Endothelial cell of umbilical vein (primary cell): ENCODE measurements at regions not wholly inside any gene's neighbourhood (a gene's known extent, or its start where the extent isn't known, plus 50 kb on each side); places are given as distances from the start of the nearest gene placed in this dataset.

Experiments
- BruUV-seq: library from RNA; stranded (reverse); fragments of 400-500 nt; replicated peaks from 2 replicates; lab custom pipeline; 2021; lab: Mats Ljungman, UMichigan
- CTCF ChIA-PET: fragments of 300-600, 350-600 bp; sonication (Branson Sonifier 250); formaldehyde crosslinking; loops from one replicate; lab custom pipeline; 2021; ENCODE audit warnings: antibody characterized with exemption, inconsistent platforms; lab: Charles Lee
- POLR2A ChIA-PET: fragments of 300-600, 350-600 bp; sonication (Branson Sonifier 250); formaldehyde crosslinking; loops from one replicate; lab custom pipeline; 2021; ENCODE audit warnings: antibody characterized with exemption, inconsistent platforms; lab: Charles Lee
- DNase-seq: peaks from one replicate; pipeline ENCODE4 v3.0.0-alpha.2; 2011; ENCODE audit warnings: low read depth, low spot score
- FAIRE-seq: peaks from 2 replicates; lab custom pipeline; 2011; peaks lifted over from hg19 to GRCh38; lab: Jason Lieb, UNC
- H2AFZ ChIP-seq: 2 replicates; pipeline ENCODE4 v1.6.0; 2012; ENCODE audit warnings: low read depth, low read length, control low read depth, inconsistent platforms
- H3K27ac ChIP-seq: 2 replicates; pipeline ENCODE4 v1.5.1; 2011; ENCODE audit warnings: low read depth, mild to moderate bottlenecking, control low read depth, low read length, moderate library complexity; ENCODE audit not compliant: insufficient read depth
- H3K27me3 ChIP-seq, 2 experiments: 2 replicates each; pipeline versions ENCODE4 v1.6.0 to v1.6.1; 2011; ENCODE audit warnings: low read length in 2 of 2, mixed read lengths in 1 of 2; ENCODE audit not compliant: control insufficient read depth in 2 of 2, insufficient read depth in 2 of 2
- H3K36me3 ChIP-seq, 2 experiments: 2 replicates in 1 of 2; 3 replicates in 1 of 2; pipeline ENCODE4 v1.5.1; 2011; ENCODE audit warnings: low read length in 2 of 2, mild to moderate bottlenecking in 1 of 2, moderate library complexity in 1 of 2; ENCODE audit not compliant: control insufficient read depth in 2 of 2, insufficient read depth in 2 of 2; ENCODE audit errors: extremely low read depth in 1 of 2
- H3K4me1 ChIP-seq: 3 replicates; pipeline ENCODE4 v1.5.1; 2011; ENCODE audit warnings: mild to moderate bottlenecking, low read length; ENCODE audit not compliant: control insufficient read depth, insufficient read depth; ENCODE audit errors: extremely low read depth
- H3K4me2 ChIP-seq: 2 replicates; pipeline ENCODE4 v1.6.1; 2011; ENCODE audit warnings: low read length, control low read depth, mixed read lengths; ENCODE audit not compliant: insufficient read depth
- H3K4me3 ChIP-seq, 3 experiments: fragments of 200-600 bp in 1 of 3; sonication (generic), shearing (Covaris generic) in 1 of 3; replicated peaks in 1 of 3; 2 replicates each; pipeline ENCODE4 v1.5.1; 2011 to 2016; ENCODE audit warnings: control low read depth in 3 of 3, low read length in 3 of 3, mild to moderate bottlenecking in 2 of 3, inconsistent platforms in 1 of 3, low read depth in 1 of 3, moderate library complexity in 1 of 3; ENCODE audit not compliant: insufficient read depth in 1 of 3
- H3K79me2 ChIP-seq: 2 replicates; pipeline ENCODE4 v1.6.0; 2012; ENCODE audit warnings: low read length, inconsistent platforms; ENCODE audit not compliant: control insufficient read depth, insufficient read depth
- H3K9ac ChIP-seq: replicated peaks from 2 replicates; pipeline ENCODE3; 2011; ENCODE audit warnings: low read length, control low read depth; ENCODE audit not compliant: insufficient read depth; ENCODE audit errors: extremely low read depth
- H3K9me1 ChIP-seq: replicated peaks from 3 replicates; pipeline ENCODE4 v1.6.0; 2011; ENCODE audit warnings: mild to moderate bottlenecking, low read length; ENCODE audit not compliant: control insufficient read depth, insufficient read depth; ENCODE audit errors: extremely low read depth
- H3K9me3 ChIP-seq: replicated peaks from 2 replicates; pipeline ENCODE4 v1.5.1; 2012; ENCODE audit warnings: low read length, inconsistent platforms; ENCODE audit not compliant: control insufficient read depth, insufficient read depth
- H4K20me1 ChIP-seq: replicated peaks from 2 replicates; pipeline ENCODE3; 2011; ENCODE audit warnings: mild to moderate bottlenecking, low read length; ENCODE audit not compliant: control insufficient read depth, insufficient read depth; ENCODE audit errors: extremely low read depth
- EZH2 ChIP-seq: IDR thresholded peaks from 2 replicates; pipeline ENCODE4 v1.6.1; 2012; ENCODE audit warnings: borderline replicate concordance, low read depth, mild to moderate bottlenecking, moderate library complexity, low read length, inconsistent platforms; ENCODE audit not compliant: severe bottlenecking
- FOS ChIP-seq: IDR thresholded peaks from 2 replicates; pipeline ENCODE4 v1.6.1; 2011; ENCODE audit warnings: mild to moderate bottlenecking, low read length, moderate library complexity, borderline replicate concordance; ENCODE audit not compliant: insufficient read depth
- GATA2 ChIP-seq: IDR thresholded peaks from 2 replicates; pipeline ENCODE4 v1.7.0; 2011; ENCODE audit warnings: low read depth, mild to moderate bottlenecking, moderate library complexity, mixed read lengths, low read length; ENCODE audit not compliant: insufficient read length, insufficient read depth
- JUN ChIP-seq: IDR thresholded peaks from 2 replicates; pipeline ENCODE4 v1.6.1; 2011; ENCODE audit warnings: borderline replicate concordance, low read depth; ENCODE audit not compliant: insufficient read length, insufficient read depth
- MYC ChIP-seq: IDR thresholded peaks from one replicate; pipeline ENCODE4 v1.6.1; 2011; ENCODE audit warnings: mild to moderate bottlenecking, low read depth, low read length
- POLR2A ChIP-seq: IDR thresholded peaks from 2 replicates; pipeline ENCODE4 v1.6.1; 2012; ENCODE audit warnings: low read depth, mild to moderate bottlenecking, control low read depth, low read length
- POLR2AphosphoS5 ChIP-seq: IDR thresholded peaks from 2 replicates; pipeline ENCODE4 v1.6.1; 2012; ENCODE audit warnings: low read depth, mild to moderate bottlenecking, control low read depth, low read length, moderate library complexity; ENCODE audit not compliant: insufficient read depth
- dilution Hi-C: fragments of 300-500 bp; cut with MboI; formaldehyde crosslinking; loops from one replicate; pipeline ENCODE4 v1.15.0; 2019; ENCODE audit warnings: low sequenced_read_pairs; ENCODE audit not compliant: extremely low pct_ligation_motif_present
- intact Hi-C: fragments of 100-400 bp; cut with micrococcal nuclease; formaldehyde crosslinking; loops from one replicate; pipeline ENCODE4 v1.10.0; 2022
- TF ChIP-seq, protein P1 (sequence below), 2 donors: IDR thresholded peaks; 1 replicate in 1 of 2; 2 replicates in 1 of 2; pipeline ENCODE4 v1.5.1; 2011; ENCODE audit warnings: low read length in 2 of 2, mild to moderate bottlenecking in 2 of 2, moderate library complexity in 2 of 2, control low read depth in 1 of 2, inconsistent platforms in 1 of 2, low read depth in 1 of 2; ENCODE audit not compliant: insufficient read depth in 1 of 2; ENCODE audit errors: extremely low read depth in 1 of 2
- TF ChIP-seq, protein P2 (sequence below): IDR thresholded peaks from 2 replicates; pipeline ENCODE4 v1.6.1; 2011; ENCODE audit not compliant: insufficient read depth, insufficient read length

DNA sequence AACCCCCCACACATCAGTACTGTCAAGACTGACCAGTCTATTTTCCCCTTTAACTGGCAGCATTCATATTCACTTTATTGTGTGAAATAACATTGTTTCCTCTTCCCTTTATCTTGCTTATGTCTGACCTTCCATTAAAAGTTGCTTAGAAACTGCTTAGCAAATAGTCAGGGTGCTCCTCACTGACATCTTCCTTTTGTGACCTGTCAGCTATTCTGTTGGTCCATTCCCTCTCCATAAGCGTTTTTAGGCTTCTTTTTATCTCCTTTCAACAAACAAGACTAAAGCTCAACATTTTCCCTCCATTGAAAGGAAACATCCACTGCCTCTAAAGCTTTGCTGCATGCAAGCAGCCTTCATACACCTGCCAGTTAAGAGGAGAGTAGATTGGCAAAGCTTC is 147.7 kb upstream of the VGLL2 start:
- no peak overlapping the region for H3K27ac ChIP-seq
- no peaks in the 10 kb centered on the region for H3K4me1 ChIP-seq
- no peaks in the 10 kb centered on the region for H3K9me1 ChIP-seq
- H3K4me2 ChIP-seq, result no peak overlapping the region
- H3K27me3 ChIP-seq, result no peaks in the 10 kb centered on the region
- ChIA-PET CTCF (no interaction called here), POLR2A (no interaction called here)
- FAIRE-seq (no peak), DNase-seq (no peak)
- TF ChIP-seq JUN (no peak), POLR2A (no peak), POLR2AphosphoS5 (no peak), FOS (no peak)
- TF ChIP-seq, protein P1, sequence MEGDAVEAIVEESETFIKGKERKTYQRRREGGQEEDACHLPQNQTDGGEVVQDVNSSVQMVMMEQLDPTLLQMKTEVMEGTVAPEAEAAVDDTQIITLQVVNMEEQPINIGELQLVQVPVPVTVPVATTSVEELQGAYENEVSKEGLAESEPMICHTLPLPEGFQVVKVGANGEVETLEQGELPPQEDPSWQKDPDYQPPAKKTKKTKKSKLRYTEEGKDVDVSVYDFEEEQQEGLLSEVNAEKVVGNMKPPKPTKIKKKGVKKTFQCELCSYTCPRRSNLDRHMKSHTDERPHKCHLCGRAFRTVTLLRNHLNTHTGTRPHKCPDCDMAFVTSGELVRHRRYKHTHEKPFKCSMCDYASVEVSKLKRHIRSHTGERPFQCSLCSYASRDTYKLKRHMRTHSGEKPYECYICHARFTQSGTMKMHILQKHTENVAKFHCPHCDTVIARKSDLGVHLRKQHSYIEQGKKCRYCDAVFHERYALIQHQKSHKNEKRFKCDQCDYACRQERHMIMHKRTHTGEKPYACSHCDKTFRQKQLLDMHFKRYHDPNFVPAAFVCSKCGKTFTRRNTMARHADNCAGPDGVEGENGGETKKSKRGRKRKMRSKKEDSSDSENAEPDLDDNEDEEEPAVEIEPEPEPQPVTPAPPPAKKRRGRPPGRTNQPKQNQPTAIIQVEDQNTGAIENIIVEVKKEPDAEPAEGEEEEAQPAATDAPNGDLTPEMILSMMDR (IDR thresholded peaks at IDR 0.05; ENCODE audit: extremely low read depth in 1 of 2, insufficient read depth in 1 of 2, low read depth in 1 of 2, low read length in 2 of 2), result no peak
- no peak overlapping the region for H2AFZ ChIP-seq
- no peaks in the 10 kb centered on the region for H3K9me3 ChIP-seq
- no peak overlapping the region for H3K9ac ChIP-seq
- no peak overlapping the region for H3K4me3 ChIP-seq
- no peaks in the 10 kb centered on the region for H3K79me2 ChIP-seq
- H3K36me3 ChIP-seq, result no peaks in the 10 kb centered on the region
- H4K20me1 ChIP-seq, result no peaks in the 10 kb centered on the region
- dilution Hi-C loops (no loop called here), intact Hi-C loops (no loop called here)
- BruUV-seq, result no TSS peak

DNA sequence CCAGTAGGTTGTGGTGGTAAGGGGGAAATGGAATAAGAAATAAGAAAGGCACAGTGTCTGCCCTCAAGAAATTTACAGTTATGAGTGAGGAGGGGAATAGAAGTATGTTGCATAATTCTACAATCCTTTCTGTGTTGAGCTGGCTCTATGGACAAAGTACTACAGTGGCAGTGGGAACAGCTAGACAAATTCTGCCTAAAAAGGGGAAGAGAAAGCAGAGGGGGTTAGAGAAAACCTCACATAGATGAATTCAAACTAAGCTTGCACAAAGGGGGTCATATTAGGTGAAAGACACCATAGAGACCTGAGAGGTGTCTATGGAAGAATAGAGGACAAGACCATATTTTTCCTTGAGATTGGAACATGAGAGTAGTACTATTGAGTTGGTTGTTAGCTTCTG is 146.9 kb upstream of the VGLL2 start:
- no peak for FAIRE-seq
- Histone ChIP-seq H4K20me1 (no peaks in the 10 kb centered on the region), H3K27ac (no peak overlapping the region), H3K9me3 (no peaks in the 10 kb centered on the region), H3K9ac (no peak overlapping the region), H3K4me1 (no peaks in the 10 kb centered on the region), H3K79me2 (no peaks in the 10 kb centered on the region), H3K4me3 (no peak overlapping the region), H3K36me3 (no peaks in the 10 kb centered on the region), H3K27me3 (no peaks in the 10 kb centered on the region), H3K4me2 (no peak overlapping the region), H3K9me1 (no peaks in the 10 kb centered on the region), H2AFZ (no peak overlapping the region)
- dilution Hi-C loops, result no loop called here
- ChIA-PET CTCF (no interaction called here), POLR2A (no interaction called here)
- BruUV-seq, result no TSS peak
- no peak for DNase-seq
- no peak for TF ChIP-seq EZH2
- TF ChIP-seq FOS, result no peak
- TF ChIP-seq GATA2, result no peak
- TF ChIP-seq, protein P2, sequence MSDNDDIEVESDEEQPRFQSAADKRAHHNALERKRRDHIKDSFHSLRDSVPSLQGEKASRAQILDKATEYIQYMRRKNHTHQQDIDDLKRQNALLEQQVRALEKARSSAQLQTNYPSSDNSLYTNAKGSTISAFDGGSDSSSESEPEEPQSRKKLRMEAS, result no peak
- TF ChIP-seq POLR2A, result no peak
- no peak for TF ChIP-seq MYC
- TF ChIP-seq JUN, result no peak
- TF ChIP-seq, protein P1 (IDR thresholded peaks at IDR 0.05; ENCODE audit: extremely low read depth in 1 of 2, insufficient read depth in 1 of 2, low read depth in 1 of 2, low read length in 2 of 2), result no peak
- no peak for TF ChIP-seq POLR2AphosphoS5
- intact Hi-C loops, result no loop called here
